GM13976 (cell line): ENCODE measurements at regions not wholly inside any gene's neighbourhood (a gene's known extent, or its start where the extent isn't known, plus 50 kb on each side); places are given as distances from the start of the nearest gene placed in this dataset.

Source experiments
- DNase-seq: peaks from one replicate; pipeline ENCODE4 v3.0.0; 2012; ENCODE audit warnings: low spot score
- CTCF ChIP-seq: IDR thresholded peaks from 2 replicates; pipeline ENCODE4 v1.5.1; 2012; ENCODE audit warnings: borderline replicate concordance, mild to moderate bottlenecking; ENCODE audit not compliant: insufficient read depth; ENCODE audit errors: extremely low read depth, missing control alignments, control extremely low read depth
- in situ Hi-C: fragments of 300-500 bp; cut with MboI; formaldehyde crosslinking; loops from one replicate; pipeline ENCODE4 v1.12.0; 2022; ENCODE audit warnings: low sequenced_read_pairs, mixed read lengths, inconsistent platforms; ENCODE audit not compliant: unreplicated experiment

GRCh38 chr4:164617911-164618310 is 136.0 kb upstream of the SMIM31 start:
- in situ Hi-C loops = no loop called here
- no peak for TF ChIP-seq CTCF
- DNase-seq = no peak

GRCh38 chr4:164621886-164622521 is 131.9 kb upstream of the SMIM31 start:
- DNase-seq = no peak
- in situ Hi-C loops = no loop called here
- TF ChIP-seq CTCF = no peak

- in situ Hi-C loops = no loop called here
- no peak for DNase-seq
- no peak for TF ChIP-seq CTCF
Measured at GRCh38 chr4:164623099-164623498, 130.8 kb upstream of the SMIM31 start.

DNA sequence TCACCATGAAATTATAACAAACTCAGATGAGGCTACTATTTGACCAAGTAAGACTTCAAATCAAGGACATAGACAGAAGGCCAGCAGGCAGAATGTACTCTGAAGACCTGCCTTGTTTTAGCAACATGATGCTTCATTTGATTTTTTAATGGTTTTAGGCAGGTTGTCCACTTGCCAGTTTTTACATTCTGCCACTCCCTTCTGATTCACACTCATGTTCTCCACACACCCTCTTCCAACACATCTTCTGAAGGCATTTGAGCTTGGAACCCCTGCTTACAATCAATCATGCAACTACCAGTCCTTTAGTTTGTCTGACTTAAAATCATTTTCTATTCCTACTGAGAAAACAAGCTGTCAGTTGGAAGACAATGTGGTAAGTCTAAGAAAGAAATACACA is 114.9 kb upstream of the SMIM31 start:
- no peak for DNase-seq
- in situ Hi-C loops = no loop called here
- no peak for TF ChIP-seq CTCF

- no peak for DNase-seq
- no peak for TF ChIP-seq CTCF
- in situ Hi-C loops = no loop called here
Measured at GRCh38 chr4:164648151-164648848, 105.6 kb upstream of the SMIM31 start.

DNA sequence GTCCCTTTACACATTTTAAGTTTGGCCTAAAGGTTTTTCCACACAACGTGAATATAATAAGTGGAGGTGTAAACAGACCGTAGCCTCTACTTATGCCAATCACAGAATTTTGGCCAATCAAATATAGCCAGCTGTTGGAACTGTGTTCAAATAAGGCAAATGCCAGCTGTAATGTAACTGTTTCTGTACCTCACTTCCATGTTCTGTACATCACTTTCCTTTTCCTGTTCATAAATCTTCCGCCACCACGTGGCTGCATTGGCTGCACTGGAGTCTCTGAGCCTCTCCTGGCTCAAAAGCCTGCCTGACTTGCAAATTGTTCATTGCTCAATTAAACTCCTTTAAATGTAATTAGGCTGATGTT is 105.1 kb upstream of the SMIM31 start:
- in situ Hi-C loops = no loop called here
- no peak for TF ChIP-seq CTCF
- DNase-seq = no peak
